Neural cell (in vitro differentiated cells): ENCODE measurements at regions not wholly inside any gene's neighbourhood (a gene's known extent, or its start where the extent isn't known, plus 50 kb on each side); places are given as distances from the start of the nearest gene placed in this dataset.
"Not testable (repeated sequence)": the region's sequence is repeated elsewhere in the genome, so short reads cannot be mapped to it uniquely, and the experiment has no call there.

Source experiments
- H2AFZ ChIP-seq: fragments of 200-600, 300-800 bp; sonication (generic), shearing (Covaris generic); 2 replicates; pipeline ENCODE4 v1.6.0; 2014; ENCODE audit warnings: low read depth, mild to moderate bottlenecking, antibody characterized with exemption, low read length, moderate library complexity
- H3F3A ChIP-seq: fragments of 200-600 bp; shearing (Covaris generic); 2 replicates; pipeline ENCODE4 v1.6.1; 2016; ENCODE audit warnings: mild to moderate bottlenecking, moderate library complexity, mixed read lengths, antibody characterized with exemption, low read length; ENCODE audit not compliant: insufficient read depth, poor library complexity, severe bottlenecking
- H3K27ac ChIP-seq: fragments of 200-600, 300-800 bp; sonication (generic), shearing (Covaris generic); 2 replicates; pipeline ENCODE4 v1.5.1; 2014; ENCODE audit warnings: mild to moderate bottlenecking, low read length, moderate library complexity
- H3K27me3 ChIP-seq: fragments of 300-800, 200-600 bp; sonication (generic), shearing (Covaris generic); 2 replicates; pipeline ENCODE4 v1.6.0; 2014; ENCODE audit warnings: mild to moderate bottlenecking, low read depth, low read length, moderate library complexity; ENCODE audit not compliant: insufficient read depth
- H3K36me3 ChIP-seq: fragments of 300-800, 200-600 bp; sonication (generic), shearing (Covaris generic); 2 replicates; pipeline ENCODE4 v1.5.1; 2014; ENCODE audit warnings: mild to moderate bottlenecking, antibody characterized with exemption, low read length, moderate library complexity; ENCODE audit not compliant: insufficient read depth
- H3K4me2 ChIP-seq: fragments of 300-800, 200-600 bp; sonication (generic), shearing (Covaris generic); 2 replicates; pipeline ENCODE4 v1.6.0; 2014; ENCODE audit warnings: mild to moderate bottlenecking, low read length
- H3K4me3 ChIP-seq: fragments of 300-800, 200-600 bp; sonication (generic), shearing (Covaris generic); 2 replicates; pipeline ENCODE4 v1.5.1; 2014; ENCODE audit warnings: mild to moderate bottlenecking, low read length, moderate library complexity
- H3K79me2 ChIP-seq: fragments of 200-600 bp; shearing (Covaris generic); replicated peaks from 2 replicates; pipeline ENCODE4 v1.6.0; 2014; ENCODE audit warnings: mild to moderate bottlenecking, low read length, moderate library complexity; ENCODE audit not compliant: insufficient read depth
- H3K9ac ChIP-seq: fragments of 300-800, 200-600 bp; sonication (generic), shearing (Covaris generic); 2 replicates; pipeline ENCODE4 v1.6.1; 2016; ENCODE audit warnings: mild to moderate bottlenecking, low read length, mixed read lengths
- H3K9me2 ChIP-seq: fragments of 200-600 bp; shearing (Covaris generic); 2 replicates; pipeline ENCODE4 v1.6.1; 2016; ENCODE audit warnings: mild to moderate bottlenecking, low read length, mixed read lengths; ENCODE audit not compliant: insufficient read depth
- H3K9me3 ChIP-seq: fragments of 200-600, 300-800 bp; sonication (generic), shearing (Covaris generic); 2 replicates; pipeline ENCODE4 v1.6.1; 2016; ENCODE audit warnings: mild to moderate bottlenecking, mixed run types, low read length, moderate library complexity, mixed read lengths
- H4K20me1 ChIP-seq: fragments of 200-600 bp; shearing (Covaris generic); 2 replicates; pipeline ENCODE4 v1.6.1; 2016; ENCODE audit warnings: mild to moderate bottlenecking, mixed run types; ENCODE audit not compliant: insufficient read depth
- EP300 ChIP-seq: fragments of 450-650 bp; conservative IDR thresholded peaks from 2 replicates; pipeline ENCODE4 v1.6.1; 2014; ENCODE audit warnings: antibody characterized with exemption, mild to moderate bottlenecking, moderate library complexity; ENCODE audit not compliant: poor library complexity, severe bottlenecking
- EZH2 ChIP-seq: fragments of 200-600, 300-800 bp; shearing (Covaris generic), sonication (generic); IDR thresholded peaks from 2 replicates; pipeline ENCODE4 v1.6.1; 2014; ENCODE audit warnings: antibody characterized with exemption, low read length, borderline replicate concordance, mild to moderate bottlenecking; ENCODE audit not compliant: insufficient read depth, poor library complexity, severe bottlenecking
- MXI1 ChIP-seq: fragments of 450-650 bp; conservative IDR thresholded peaks from 2 replicates; pipeline ENCODE4 v1.6.1; 2014; ENCODE audit warnings: antibody characterized with exemption, mild to moderate bottlenecking; ENCODE audit not compliant: poor library complexity, severe bottlenecking
- POLR2AphosphoS5 ChIP-seq: IDR thresholded peaks from 2 replicates; pipeline ENCODE4 v1.6.1; 2012
- RAD21 ChIP-seq: fragments of 450-650 bp; conservative IDR thresholded peaks from 2 replicates; pipeline ENCODE4 v1.6.1; 2014; ENCODE audit warnings: antibody characterized with exemption, mild to moderate bottlenecking, moderate library complexity
- SMC3 ChIP-seq: fragments of 450-650 bp; conservative IDR thresholded peaks from 2 replicates; pipeline ENCODE4 v1.6.1; 2014; ENCODE audit warnings: antibody characterized with exemption, mild to moderate bottlenecking, moderate library complexity; ENCODE audit not compliant: poor library complexity
- TAF1 ChIP-seq: IDR thresholded peaks from 2 replicates; pipeline ENCODE4 v1.6.1; 2012; ENCODE audit warnings: low read depth
- TF ChIP-seq, protein P1 (sequence below): IDR thresholded peaks from 2 replicates; pipeline ENCODE4 v1.6.1; 2012; ENCODE audit warnings: borderline replicate concordance
- TF ChIP-seq, protein P2 (sequence below): fragments of 450-650 bp; IDR thresholded peaks from 2 replicates; pipeline ENCODE4 v1.5.1; 2014; ENCODE audit warnings: antibody characterized with exemption, mild to moderate bottlenecking, moderate library complexity; ENCODE audit not compliant: poor library complexity, severe bottlenecking

DNA sequence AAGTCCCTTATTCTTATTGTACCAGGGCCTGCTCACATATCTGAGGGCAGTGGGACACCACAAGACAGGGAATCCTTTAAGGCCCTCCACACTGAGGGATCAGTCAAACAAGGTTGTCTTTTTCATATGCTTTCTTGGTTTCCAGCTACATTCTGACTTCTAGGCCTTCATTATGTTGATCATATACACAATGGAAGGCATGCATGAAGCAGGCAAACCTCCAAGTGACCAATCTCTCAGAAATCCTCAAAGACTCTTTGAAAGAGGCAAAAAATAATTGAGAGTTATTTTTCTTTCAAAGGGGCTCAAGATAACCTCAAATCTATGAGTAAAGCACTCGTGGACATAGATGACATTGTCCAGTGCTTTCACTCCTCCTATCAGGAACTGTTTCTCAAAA, 1195.9 kb upstream of the ACO1 start:
- H3K79me2 ChIP-seq, result no peaks in the 10 kb centered on the region
- H3K27ac ChIP-seq, result no peak overlapping the region
- no peak overlapping the region for H3K4me3 ChIP-seq
- TF ChIP-seq EP300 (no peak), EZH2 (no peak), POLR2AphosphoS5 (no peak), MXI1 (no peak), RAD21 (no peak), TAF1 (no peak), SMC3 (no peak)
- TF ChIP-seq, protein P1, sequence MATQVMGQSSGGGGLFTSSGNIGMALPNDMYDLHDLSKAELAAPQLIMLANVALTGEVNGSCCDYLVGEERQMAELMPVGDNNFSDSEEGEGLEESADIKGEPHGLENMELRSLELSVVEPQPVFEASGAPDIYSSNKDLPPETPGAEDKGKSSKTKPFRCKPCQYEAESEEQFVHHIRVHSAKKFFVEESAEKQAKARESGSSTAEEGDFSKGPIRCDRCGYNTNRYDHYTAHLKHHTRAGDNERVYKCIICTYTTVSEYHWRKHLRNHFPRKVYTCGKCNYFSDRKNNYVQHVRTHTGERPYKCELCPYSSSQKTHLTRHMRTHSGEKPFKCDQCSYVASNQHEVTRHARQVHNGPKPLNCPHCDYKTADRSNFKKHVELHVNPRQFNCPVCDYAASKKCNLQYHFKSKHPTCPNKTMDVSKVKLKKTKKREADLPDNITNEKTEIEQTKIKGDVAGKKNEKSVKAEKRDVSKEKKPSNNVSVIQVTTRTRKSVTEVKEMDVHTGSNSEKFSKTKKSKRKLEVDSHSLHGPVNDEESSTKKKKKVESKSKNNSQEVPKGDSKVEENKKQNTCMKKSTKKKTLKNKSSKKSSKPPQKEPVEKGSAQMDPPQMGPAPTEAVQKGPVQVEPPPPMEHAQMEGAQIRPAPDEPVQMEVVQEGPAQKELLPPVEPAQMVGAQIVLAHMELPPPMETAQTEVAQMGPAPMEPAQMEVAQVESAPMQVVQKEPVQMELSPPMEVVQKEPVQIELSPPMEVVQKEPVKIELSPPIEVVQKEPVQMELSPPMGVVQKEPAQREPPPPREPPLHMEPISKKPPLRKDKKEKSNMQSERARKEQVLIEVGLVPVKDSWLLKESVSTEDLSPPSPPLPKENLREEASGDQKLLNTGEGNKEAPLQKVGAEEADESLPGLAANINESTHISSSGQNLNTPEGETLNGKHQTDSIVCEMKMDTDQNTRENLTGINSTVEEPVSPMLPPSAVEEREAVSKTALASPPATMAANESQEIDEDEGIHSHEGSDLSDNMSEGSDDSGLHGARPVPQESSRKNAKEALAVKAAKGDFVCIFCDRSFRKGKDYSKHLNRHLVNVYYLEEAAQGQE, result no peak
- TF ChIP-seq, protein P2, sequence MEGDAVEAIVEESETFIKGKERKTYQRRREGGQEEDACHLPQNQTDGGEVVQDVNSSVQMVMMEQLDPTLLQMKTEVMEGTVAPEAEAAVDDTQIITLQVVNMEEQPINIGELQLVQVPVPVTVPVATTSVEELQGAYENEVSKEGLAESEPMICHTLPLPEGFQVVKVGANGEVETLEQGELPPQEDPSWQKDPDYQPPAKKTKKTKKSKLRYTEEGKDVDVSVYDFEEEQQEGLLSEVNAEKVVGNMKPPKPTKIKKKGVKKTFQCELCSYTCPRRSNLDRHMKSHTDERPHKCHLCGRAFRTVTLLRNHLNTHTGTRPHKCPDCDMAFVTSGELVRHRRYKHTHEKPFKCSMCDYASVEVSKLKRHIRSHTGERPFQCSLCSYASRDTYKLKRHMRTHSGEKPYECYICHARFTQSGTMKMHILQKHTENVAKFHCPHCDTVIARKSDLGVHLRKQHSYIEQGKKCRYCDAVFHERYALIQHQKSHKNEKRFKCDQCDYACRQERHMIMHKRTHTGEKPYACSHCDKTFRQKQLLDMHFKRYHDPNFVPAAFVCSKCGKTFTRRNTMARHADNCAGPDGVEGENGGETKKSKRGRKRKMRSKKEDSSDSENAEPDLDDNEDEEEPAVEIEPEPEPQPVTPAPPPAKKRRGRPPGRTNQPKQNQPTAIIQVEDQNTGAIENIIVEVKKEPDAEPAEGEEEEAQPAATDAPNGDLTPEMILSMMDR, result no peak
- no peak overlapping the region for H3K9ac ChIP-seq
- no peaks in the 10 kb centered on the region for H3K36me3 ChIP-seq
- no peaks in the 10 kb centered on the region for H3K9me2 ChIP-seq
- no peak overlapping the region for H3K4me2 ChIP-seq
- H3K27me3 ChIP-seq, result no peaks in the 10 kb centered on the region
- no peaks in the 10 kb centered on the region for H3K9me3 ChIP-seq
- no peaks in the 10 kb centered on the region for H4K20me1 ChIP-seq
- no peak overlapping the region for H2AFZ ChIP-seq
- no peaks in the 10 kb centered on the region for H3F3A ChIP-seq

DNA sequence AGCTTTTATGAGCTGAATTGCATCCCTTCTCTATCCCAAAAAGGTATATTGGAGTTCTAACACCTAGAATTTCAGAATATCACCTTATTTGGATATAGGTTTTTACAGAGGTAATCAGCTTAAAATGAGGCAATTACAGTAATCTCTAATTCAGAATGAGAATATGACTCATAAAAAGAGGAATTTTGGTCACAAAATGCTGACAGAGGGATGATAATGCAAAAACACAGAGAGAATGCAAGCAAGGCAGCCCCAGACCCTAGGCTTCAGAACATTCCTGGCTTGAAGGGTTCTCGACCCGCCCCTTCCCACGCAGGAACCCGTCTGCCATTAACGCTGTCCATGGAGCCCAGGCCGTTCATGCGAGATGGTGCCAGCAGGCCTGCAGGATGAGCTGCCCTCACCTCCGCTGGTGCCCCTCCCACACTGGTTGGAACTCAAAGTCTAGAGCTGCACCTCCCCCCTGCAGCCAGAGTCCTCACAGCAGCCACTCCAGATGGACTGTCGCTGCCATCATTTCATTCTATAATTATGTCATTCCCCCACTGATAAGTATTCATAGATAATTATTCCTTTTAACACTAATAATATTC, 1173.4 kb upstream of the ACO1 start:
- Histone ChIP-seq H3K4me3 (no peak overlapping the region), H3K27ac (no peak overlapping the region), H2AFZ (no peak overlapping the region), H3K36me3 (no peaks in the 10 kb centered on the region), H3F3A (no peaks in the 10 kb centered on the region), H3K9ac (no peak overlapping the region), H3K4me2 (no peak overlapping the region), H4K20me1 (no peaks in the 10 kb centered on the region), H3K79me2 (no peaks in the 10 kb centered on the region), H3K9me2 (no peaks in the 10 kb centered on the region), H3K27me3 (no peaks in the 10 kb centered on the region), H3K9me3 (no peaks in the 10 kb centered on the region)
- TF ChIP-seq SMC3, result no peak
- TF ChIP-seq RAD21, result no peak
- TF ChIP-seq, protein P1, result no peak
- no peak for TF ChIP-seq MXI1
- TF ChIP-seq EZH2, result no peak
- no peak for TF ChIP-seq TAF1
- TF ChIP-seq EP300, result no peak
- no peak for TF ChIP-seq POLR2AphosphoS5
- TF ChIP-seq, protein P2, result no peak

DNA sequence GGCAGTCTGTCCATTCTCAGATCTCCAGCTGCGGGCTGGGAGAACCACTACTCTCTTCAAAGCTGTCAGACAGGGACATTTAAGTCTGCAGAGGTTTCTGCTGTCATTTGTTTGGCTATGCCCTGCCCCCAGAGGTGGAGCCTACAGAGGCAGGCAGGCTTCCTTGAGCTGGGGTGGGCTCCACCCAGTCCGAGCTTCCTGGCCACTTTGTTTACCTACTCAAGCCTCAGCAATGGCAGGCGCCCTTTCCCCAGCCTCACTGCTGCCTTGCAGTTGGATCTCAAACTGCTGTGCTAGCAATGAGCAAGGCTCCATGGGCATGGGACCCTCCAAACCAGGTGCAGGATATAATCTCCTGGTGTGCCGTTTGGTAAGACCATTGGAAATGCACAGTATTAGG, 1154.5 kb upstream of the ACO1 start:
- H3K27me3 ChIP-seq, H3K9me3 ChIP-seq, H4K20me1 ChIP-seq, H3F3A ChIP-seq, H3K4me2 ChIP-seq, H3K79me2 ChIP-seq, H3K4me3 ChIP-seq, H3K36me3 ChIP-seq, H3K9ac ChIP-seq, H3K9me2 ChIP-seq, H3K27ac ChIP-seq, H2AFZ ChIP-seq: not testable (repeated sequence)
